Upper lobe of right lung (tissue), 1 donor: ENCODE measurements at regions not wholly inside any gene's neighbourhood (a gene's known extent, or its start where the extent isn't known, plus 50 kb on each side); places are given as distances from the start of the nearest gene placed in this dataset.
A peak's percentile ranks its signal among the peaks of the same experiment; 100 is the strongest.
"Not testable (repeated sequence)": the region's sequence is repeated elsewhere in the genome, so short reads cannot be mapped to it uniquely, and the experiment has no call there.

ENCODE experiments used
- ATAC-seq: fragments of 200-7000 bp; cut with Tn5 transposase; one replicate; pipeline ENCODE4 v1.9.1; 2020; ENCODE audit warnings: mild to moderate bottlenecking, moderate library complexity
- DNase-seq: peaks from one replicate; pipeline ENCODE4 v3.0.0-alpha.2; 2020
- H3K27ac ChIP-seq: fragments of 200-600 bp; one replicate; pipeline ENCODE4 v1.8.0; 2022
- H3K27me3 ChIP-seq: fragments of 200-600 bp; one replicate; pipeline ENCODE4 v1.8.0; 2022; ENCODE audit warnings: mild to moderate bottlenecking
- H3K36me3 ChIP-seq: fragments of 200-600 bp; one replicate; pipeline ENCODE4 v1.8.0; 2022
- H3K4me1 ChIP-seq: fragments of 200-600 bp; one replicate; pipeline ENCODE4 v1.8.0; 2022
- H3K4me3 ChIP-seq: fragments of 200-600 bp; one replicate; pipeline ENCODE4 v1.8.0; 2022; ENCODE audit warnings: mild to moderate bottlenecking
- H3K9me3 ChIP-seq: fragments of 200-600 bp; one replicate; pipeline ENCODE4 v1.8.0; 2022
- intact Hi-C: fragments of 100-400 bp; cut with DNase I; formaldehyde crosslinking; loops from one replicate; pipeline ENCODE4 v1.11.0; 2022
- TF ChIP-seq, protein P1 (sequence below): fragments of 200-600 bp; IDR thresholded peaks from one replicate; pipeline ENCODE4 v1.8.0; 2022; ENCODE audit warnings: antibody characterized with exemption
- donor health status: DM: no; HTN: yes; CAD: no; lungs with severe emphysema.

DNA sequence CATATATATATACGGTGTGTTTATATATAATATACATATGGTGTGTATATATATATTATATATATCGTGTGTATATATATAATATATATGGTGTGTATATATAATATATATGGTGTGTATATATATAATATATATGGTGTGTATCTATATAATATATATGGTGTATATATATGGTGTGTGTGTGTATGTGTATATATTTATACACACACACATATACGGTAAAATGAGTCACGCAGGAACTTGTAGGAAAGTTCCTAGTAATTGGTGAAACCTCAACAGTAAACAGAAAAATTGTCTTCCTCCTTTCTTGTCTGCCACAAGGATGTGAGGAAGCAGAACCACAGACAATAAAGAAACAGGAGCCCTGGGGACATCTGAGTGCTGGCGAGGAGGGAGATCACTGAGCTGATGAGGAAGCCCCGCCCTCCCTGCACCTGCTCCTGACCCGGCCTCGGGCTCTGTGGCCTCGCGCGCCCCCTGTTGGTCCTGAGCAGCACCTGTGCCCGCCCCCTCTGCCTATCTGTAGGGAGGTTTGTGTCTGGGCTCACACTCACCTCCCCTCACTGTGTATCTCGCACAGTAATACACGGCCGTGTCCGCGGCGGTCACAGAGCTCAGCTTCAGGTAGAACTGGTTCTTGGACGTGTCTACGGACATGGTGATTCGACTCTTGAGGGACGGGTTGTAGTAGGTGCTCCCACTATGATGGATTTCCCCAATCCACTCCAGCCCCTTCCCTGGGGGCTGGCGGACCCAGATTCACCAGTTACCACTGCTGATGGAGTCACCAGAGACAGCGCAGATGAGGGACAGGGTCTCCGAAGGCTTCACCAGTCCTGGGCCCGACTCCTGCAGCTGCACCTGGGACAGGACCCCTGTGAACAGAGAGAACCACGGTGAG is 1079.4 kb downstream of the TMEM121 start:
- ATAC-seq = peak; percentile 66

DNA sequence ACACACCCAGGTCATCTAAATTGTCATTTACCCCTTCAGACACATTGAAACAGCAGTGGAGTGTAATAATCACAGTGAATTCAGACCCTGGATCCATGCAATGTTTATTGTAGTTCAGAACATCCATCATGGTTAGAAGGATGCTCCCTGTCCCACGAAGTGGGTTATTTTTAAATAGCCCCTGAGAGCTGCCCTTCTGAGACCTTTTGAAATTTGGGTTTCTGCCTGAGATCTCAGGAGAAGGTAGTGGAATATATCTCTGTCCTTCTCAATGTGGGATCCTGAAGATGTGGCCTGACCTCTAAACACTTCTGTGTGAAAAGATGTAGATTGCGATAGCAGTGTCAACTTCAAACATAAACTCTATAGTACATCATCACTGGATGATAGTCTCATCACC is 1080.6 kb downstream of the TMEM121 start:
- TF ChIP-seq, protein P1, sequence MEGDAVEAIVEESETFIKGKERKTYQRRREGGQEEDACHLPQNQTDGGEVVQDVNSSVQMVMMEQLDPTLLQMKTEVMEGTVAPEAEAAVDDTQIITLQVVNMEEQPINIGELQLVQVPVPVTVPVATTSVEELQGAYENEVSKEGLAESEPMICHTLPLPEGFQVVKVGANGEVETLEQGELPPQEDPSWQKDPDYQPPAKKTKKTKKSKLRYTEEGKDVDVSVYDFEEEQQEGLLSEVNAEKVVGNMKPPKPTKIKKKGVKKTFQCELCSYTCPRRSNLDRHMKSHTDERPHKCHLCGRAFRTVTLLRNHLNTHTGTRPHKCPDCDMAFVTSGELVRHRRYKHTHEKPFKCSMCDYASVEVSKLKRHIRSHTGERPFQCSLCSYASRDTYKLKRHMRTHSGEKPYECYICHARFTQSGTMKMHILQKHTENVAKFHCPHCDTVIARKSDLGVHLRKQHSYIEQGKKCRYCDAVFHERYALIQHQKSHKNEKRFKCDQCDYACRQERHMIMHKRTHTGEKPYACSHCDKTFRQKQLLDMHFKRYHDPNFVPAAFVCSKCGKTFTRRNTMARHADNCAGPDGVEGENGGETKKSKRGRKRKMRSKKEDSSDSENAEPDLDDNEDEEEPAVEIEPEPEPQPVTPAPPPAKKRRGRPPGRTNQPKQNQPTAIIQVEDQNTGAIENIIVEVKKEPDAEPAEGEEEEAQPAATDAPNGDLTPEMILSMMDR = no peak
- DNase-seq (no peak), ATAC-seq (no peak)
- Histone ChIP-seq H3K27ac (no peak overlapping the region), H3K4me3 (no peak overlapping the region), H3K27me3 (peaks cover 12% of the 10 kb centered on the region), H3K4me1 (no peaks in the 10 kb centered on the region), H3K9me3 (no peaks in the 10 kb centered on the region), H3K36me3 (no peaks in the 10 kb centered on the region)
- intact Hi-C loops = no loop called here

More for the DNA sequence above, 1079.4 kb downstream of the TMEM121 start:
- peaks cover 17% of the 10 kb centered on the region for H3K27me3 ChIP-seq
- H3K36me3 ChIP-seq = no peaks in the 10 kb centered on the region
- H3K4me3 ChIP-seq = no peak overlapping the region
- peak; percentile 71 for DNase-seq
- H3K4me1 ChIP-seq = no peaks in the 10 kb centered on the region
- TF ChIP-seq, protein P1 = peak; percentile 30
- intact Hi-C loops = no loop called here
- no peak overlapping the region for H3K27ac ChIP-seq
- no peaks in the 10 kb centered on the region for H3K9me3 ChIP-seq

DNA sequence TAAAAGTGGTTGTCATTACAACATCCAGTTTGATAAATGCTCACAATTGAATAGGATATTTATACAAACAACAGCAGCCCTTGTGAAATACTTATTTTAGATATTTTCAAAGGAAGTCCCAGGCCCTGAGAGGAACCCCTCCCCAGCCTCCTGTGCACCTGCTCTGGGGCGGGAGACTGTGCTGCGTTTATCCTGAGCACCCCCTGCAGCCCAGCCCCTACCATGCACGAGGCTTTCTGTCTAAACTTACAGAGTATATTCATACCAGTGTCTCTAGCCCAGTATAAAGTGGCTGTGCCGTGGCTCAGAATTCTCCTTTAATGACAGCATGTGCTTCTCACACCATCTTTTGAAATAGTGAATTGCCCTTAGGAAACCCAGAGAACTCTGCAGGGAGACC is 1084.3 kb downstream of the TMEM121 start:
- Histone ChIP-seq H3K4me1 (no peaks in the 10 kb centered on the region), H3K36me3 (no peaks in the 10 kb centered on the region), H3K4me3 (no peak overlapping the region), H3K9me3 (no peaks in the 10 kb centered on the region), H3K27ac (no peak overlapping the region), H3K27me3 (peaks cover 14% of the 10 kb centered on the region)
- ATAC-seq (no peak), DNase-seq (no peak)
- TF ChIP-seq, protein P1 = no peak
- intact Hi-C loops = no loop called here

DNA sequence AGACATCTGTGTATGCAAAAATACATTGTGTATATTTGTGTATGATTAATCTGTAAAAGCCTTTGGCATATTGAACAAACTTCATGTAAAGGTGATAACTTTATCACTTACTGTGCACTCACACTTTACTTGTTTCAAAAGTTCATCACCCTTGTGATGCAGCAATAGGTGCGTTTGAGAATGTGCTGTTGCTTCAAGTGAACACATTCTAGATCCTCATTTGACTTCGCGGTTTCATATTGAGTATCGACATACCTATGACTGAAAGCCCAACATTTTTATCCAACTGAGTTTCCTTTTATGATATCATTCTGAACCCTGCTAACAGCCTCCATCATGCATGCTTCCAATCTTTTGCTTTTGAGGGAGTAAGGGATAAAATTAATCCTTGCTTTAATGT is 1086.9 kb downstream of the TMEM121 start:
- Histone ChIP-seq H3K4me3 (no peak overlapping the region), H3K27ac (no peak overlapping the region), H3K36me3 (no peaks in the 10 kb centered on the region), H3K27me3 (peaks cover 16% of the 10 kb centered on the region), H3K4me1 (no peaks in the 10 kb centered on the region), H3K9me3 (no peaks in the 10 kb centered on the region)
- ATAC-seq (no peak), DNase-seq (no peak)
- TF ChIP-seq, protein P1 = no peak
- intact Hi-C loops = no loop called here

DNA sequence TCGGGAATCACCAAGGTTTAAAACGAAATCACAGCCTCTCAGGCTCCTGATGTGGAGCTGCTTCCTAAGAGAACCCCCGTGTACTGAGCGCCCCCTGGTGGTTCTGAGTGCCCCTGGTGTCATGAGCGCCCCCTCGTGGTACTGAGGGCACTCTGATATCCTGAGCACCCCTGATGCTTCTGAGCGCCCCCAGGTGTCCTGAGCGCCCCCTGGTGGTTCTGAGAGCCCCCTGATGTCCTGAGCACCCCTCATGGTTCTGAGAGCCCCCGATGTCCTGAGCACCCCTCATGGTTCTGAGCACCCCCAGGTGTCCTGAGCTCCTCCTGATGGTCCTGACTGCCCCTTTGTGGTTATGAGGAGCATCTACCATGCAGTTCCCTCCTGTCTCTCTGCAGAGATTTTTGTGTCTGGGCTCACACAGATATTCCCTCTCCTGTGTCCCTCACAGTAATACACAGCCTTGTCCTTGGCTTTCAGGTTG is 1092.1 kb downstream of the TMEM121 start:
- H3K4me3 ChIP-seq, intact Hi-C loops, H3K27ac ChIP-seq, H3K4me1 ChIP-seq, H3K9me3 ChIP-seq, H3K36me3 ChIP-seq: not testable (repeated sequence)
- H3K27me3 ChIP-seq = peaks cover 13% of the 10 kb centered on the region
- DNase-seq (peak; percentile 85), ATAC-seq (peak; percentile 57)
- TF ChIP-seq, protein P1 = peak; percentile 64
